CD8-positive, alpha-beta memory T cell (primary cell): ENCODE measurements at regions not wholly inside any gene's neighbourhood (a gene's known extent, or its start where the extent isn't known, plus 50 kb on each side); places are given as distances from the start of the nearest gene placed in this dataset.

ENCODE experiments used
- CTCF ChIA-PET: fragments of 350-600 bp; sonication (Branson Sonifier 250); formaldehyde crosslinking; loops from one replicate; lab custom pipeline; 2021; ENCODE audit warnings: antibody characterized with exemption; lab: Charles Lee
- POLR2A ChIA-PET: fragments of 350-600 bp; sonication (Branson Sonifier 250); formaldehyde crosslinking; loops from one replicate; lab custom pipeline; 2021; ENCODE audit warnings: antibody characterized with exemption; lab: Charles Lee
- DNase-seq, 5 donors: peaks; one replicate each; pipeline versions ENCODE4 v3.0.0 to v3.0.0-alpha.2; 2020 to 2022; ENCODE audit warnings: mixed read lengths in 1 of 5
- H3K27ac ChIP-seq: one replicate; pipeline ENCODE4 v1.7.0; 2013; ENCODE audit warnings: low read depth, mild to moderate bottlenecking, low read length, moderate library complexity
- H3K27me3 ChIP-seq: 2 replicates; pipeline ENCODE4 v1.7.0; 2013; ENCODE audit warnings: low read length, mild to moderate bottlenecking; ENCODE audit not compliant: insufficient read depth, poor library complexity, severe bottlenecking
- H3K36me3 ChIP-seq: 2 replicates; pipeline ENCODE4 v1.7.0; 2013; ENCODE audit warnings: mild to moderate bottlenecking, low read length, moderate library complexity; ENCODE audit not compliant: insufficient read depth
- H3K4me1 ChIP-seq: 2 replicates; pipeline ENCODE4 v1.7.0; 2013; ENCODE audit warnings: mild to moderate bottlenecking, low read length, moderate library complexity; ENCODE audit not compliant: insufficient read depth
- H3K4me3 ChIP-seq: 2 replicates; pipeline ENCODE4 v1.7.0; 2013; ENCODE audit warnings: mild to moderate bottlenecking, low read length
- H3K9me3 ChIP-seq: 2 replicates; pipeline ENCODE4 v1.7.0; 2013; ENCODE audit warnings: mild to moderate bottlenecking, low read length
- H3K27ac Mint-ChIP-seq, 8 donors: one replicate each; pipeline ENCODE4 v1.8.0; 2020 to 2021; ENCODE audit warnings: mixed read lengths in 8 of 8, mild to moderate bottlenecking in 6 of 8, inconsistent platforms in 3 of 8, moderate library complexity in 3 of 8
- H3K27me3 Mint-ChIP-seq, 2 donors: one replicate each; pipeline ENCODE4 v1.8.0; 2020 to 2021; ENCODE audit warnings: mixed read lengths in 2 of 2, mild to moderate bottlenecking in 1 of 2, moderate library complexity in 1 of 2
- H3K36me3 Mint-ChIP-seq, 3 donors: one replicate each; pipeline ENCODE4 v1.8.0; 2020 to 2021; ENCODE audit warnings: mixed read lengths in 3 of 3, inconsistent platforms in 1 of 3, mild to moderate bottlenecking in 1 of 3
- H3K4me1 Mint-ChIP-seq, 3 donors: one replicate each; pipeline ENCODE4 v1.8.0; 2020 to 2021; ENCODE audit warnings: mixed read lengths in 3 of 3, inconsistent platforms in 1 of 3, mild to moderate bottlenecking in 1 of 3
- H3K4me3 Mint-ChIP-seq, 7 donors: one replicate each; pipeline ENCODE4 v1.8.0; 2020 to 2021; ENCODE audit warnings: mixed read lengths in 7 of 7, mild to moderate bottlenecking in 6 of 7, moderate library complexity in 4 of 7, inconsistent platforms in 2 of 7
- H3K9me3 Mint-ChIP-seq, 5 donors: one replicate each; pipeline ENCODE4 v1.8.0; 2020 to 2022; ENCODE audit warnings: mixed read lengths in 5 of 5, mild to moderate bottlenecking in 3 of 5, moderate library complexity in 2 of 5, inconsistent platforms in 1 of 5

GRCh38 chr2:198440833-198441232, 636.4 kb downstream of the PLCL1 start:
- H3K27me3 Mint-ChIP-seq, result no peaks in the 10 kb centered on the region
- POLR2A ChIA-PET, result no interaction called here
- no peaks in the 10 kb centered on the region for H3K4me1 ChIP-seq
- no peak overlapping the region for H3K4me3 ChIP-seq
- no peaks in the 10 kb centered on the region for H3K4me1 Mint-ChIP-seq
- DNase-seq, result no peak
- CTCF ChIA-PET, result no interaction called here
- H3K9me3 ChIP-seq, result no peaks in the 10 kb centered on the region
- no peaks in the 10 kb centered on the region for H3K36me3 ChIP-seq
- no peak overlapping the region for H3K27ac Mint-ChIP-seq
- no peaks in the 10 kb centered on the region for H3K9me3 Mint-ChIP-seq
- no peak overlapping the region for H3K4me3 Mint-ChIP-seq
- no peaks in the 10 kb centered on the region for H3K36me3 Mint-ChIP-seq
- H3K27ac ChIP-seq, result no peak overlapping the region
- no peaks in the 10 kb centered on the region for H3K27me3 ChIP-seq

GRCh38 chr2:198438331-198438730, 633.9 kb downstream of the PLCL1 start:
- no peaks in the 10 kb centered on the region for H3K4me1 Mint-ChIP-seq
- H3K4me3 Mint-ChIP-seq, result no peak overlapping the region
- Histone ChIP-seq H3K27me3 (no peaks in the 10 kb centered on the region), H3K27ac (no peak overlapping the region), H3K4me1 (no peaks in the 10 kb centered on the region), H3K9me3 (no peaks in the 10 kb centered on the region), H3K36me3 (no peaks in the 10 kb centered on the region), H3K4me3 (no peak overlapping the region)
- H3K9me3 Mint-ChIP-seq, result no peaks in the 10 kb centered on the region
- CTCF ChIA-PET, result no interaction called here
- POLR2A ChIA-PET, result no interaction called here
- no peaks in the 10 kb centered on the region for H3K27me3 Mint-ChIP-seq
- H3K27ac Mint-ChIP-seq, result no peak overlapping the region
- no peak for DNase-seq
- H3K36me3 Mint-ChIP-seq, result no peaks in the 10 kb centered on the region

- Histone ChIP-seq H3K36me3 (no peaks in the 10 kb centered on the region), H3K27me3 (no peaks in the 10 kb centered on the region), H3K9me3 (no peaks in the 10 kb centered on the region), H3K4me3 (no peak overlapping the region), H3K4me1 (no peaks in the 10 kb centered on the region), H3K27ac (no peak overlapping the region)
- DNase-seq, result no peak
- H3K36me3 Mint-ChIP-seq, result no peaks in the 10 kb centered on the region
- ChIA-PET POLR2A (no interaction called here), CTCF (no interaction called here)
- no peaks in the 10 kb centered on the region for H3K4me1 Mint-ChIP-seq
- no peak overlapping the region for H3K4me3 Mint-ChIP-seq
- H3K27ac Mint-ChIP-seq, result no peak overlapping the region
- no peaks in the 10 kb centered on the region for H3K9me3 Mint-ChIP-seq
- H3K27me3 Mint-ChIP-seq, result no peaks in the 10 kb centered on the region
Measured at GRCh38 chr2:198424112-198424511, 619.7 kb downstream of the PLCL1 start.

DNA sequence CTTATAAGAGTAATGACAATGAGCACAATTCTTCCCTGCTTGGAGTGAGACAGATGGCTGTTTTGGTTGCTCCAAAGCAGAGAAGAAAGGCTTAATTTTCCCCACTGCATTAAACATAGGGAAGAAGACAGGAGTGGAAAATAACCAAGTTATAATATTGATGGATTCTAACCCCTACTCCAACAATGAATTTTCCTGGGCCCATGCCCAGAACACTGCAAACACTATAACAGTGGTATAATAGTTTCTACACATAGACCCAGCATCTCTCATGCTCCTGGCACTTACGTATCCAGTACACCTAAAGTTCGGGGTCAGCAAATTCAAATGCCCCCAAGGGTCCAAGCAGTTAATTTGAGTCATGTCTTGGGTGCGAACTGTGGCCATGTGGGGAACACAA, 613.4 kb downstream of the PLCL1 start:
- Histone ChIP-seq H3K27me3 (no peaks in the 10 kb centered on the region), H3K27ac (no peak overlapping the region), H3K4me1 (no peaks in the 10 kb centered on the region), H3K9me3 (no peaks in the 10 kb centered on the region), H3K36me3 (no peaks in the 10 kb centered on the region), H3K4me3 (no peak overlapping the region)
- no peak for DNase-seq
- Mint-ChIP-seq H3K9me3 (peaks cover 0 to 2% (median 0%) of the 10 kb centered on the region in 5 donors), H3K4me3 (no peak overlapping the region), H3K36me3 (no peaks in the 10 kb centered on the region), H3K27ac (no peak overlapping the region), H3K4me1 (no peaks in the 10 kb centered on the region), H3K27me3 (peaks cover 0 to 1% of the 10 kb centered on the region in 2 donors)
- ChIA-PET CTCF (no interaction called here), POLR2A (no interaction called here)

DNA sequence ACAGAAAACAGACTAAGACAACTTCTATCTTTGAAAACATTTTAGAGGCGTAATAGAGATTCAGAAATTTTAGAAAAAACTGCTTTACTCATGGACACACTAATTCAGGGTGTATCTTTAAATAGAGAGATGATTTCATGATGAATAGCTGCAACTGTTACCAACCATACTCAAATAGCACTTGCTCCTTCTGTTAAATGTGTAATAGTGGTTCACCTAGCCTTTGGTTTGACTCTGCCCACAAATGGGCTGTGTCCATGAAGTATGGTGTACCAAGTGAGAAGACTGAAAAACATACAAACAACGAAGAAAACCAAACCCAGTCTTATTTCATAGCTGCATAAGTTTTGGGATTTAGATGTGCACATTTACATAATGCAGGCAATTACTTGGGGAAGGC, 610.6 kb downstream of the PLCL1 start:
- H3K4me3 Mint-ChIP-seq, result no peak overlapping the region
- peaks cover 0 to 2% (median 0%) of the 10 kb centered on the region in 5 donors for H3K9me3 Mint-ChIP-seq
- Histone ChIP-seq H3K4me3 (no peak overlapping the region), H3K27me3 (no peaks in the 10 kb centered on the region), H3K36me3 (no peaks in the 10 kb centered on the region), H3K27ac (no peak overlapping the region), H3K9me3 (no peaks in the 10 kb centered on the region), H3K4me1 (no peaks in the 10 kb centered on the region)
- ChIA-PET POLR2A (no interaction called here), CTCF (no interaction called here)
- H3K27me3 Mint-ChIP-seq, result peaks cover 0 to 1% of the 10 kb centered on the region in 2 donors
- H3K4me1 Mint-ChIP-seq, result no peaks in the 10 kb centered on the region
- H3K36me3 Mint-ChIP-seq, result no peaks in the 10 kb centered on the region
- no peak overlapping the region for H3K27ac Mint-ChIP-seq
- DNase-seq, result no peak

DNA sequence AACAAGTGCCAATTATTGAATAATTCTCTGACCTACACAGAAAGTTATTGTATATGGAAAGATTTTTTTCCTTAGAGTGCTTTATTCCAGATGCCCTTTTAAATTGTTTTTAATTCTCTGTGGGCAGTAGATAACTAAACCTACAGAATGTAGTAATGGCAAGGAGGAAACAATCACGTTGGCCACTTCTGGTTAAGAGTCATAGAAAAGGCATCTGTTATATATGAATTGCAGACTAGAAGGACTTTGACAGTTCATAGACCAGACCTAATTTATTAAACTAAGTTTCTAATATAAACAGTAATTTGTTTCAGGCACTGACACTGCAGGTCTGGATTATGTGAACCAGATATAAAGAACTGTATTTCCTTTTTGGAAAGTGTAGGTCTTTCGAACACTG, 607.5 kb downstream of the PLCL1 start:
- H3K27me3 ChIP-seq, result no peaks in the 10 kb centered on the region
- ChIA-PET CTCF (no interaction called here), POLR2A (no interaction called here)
- no peak for DNase-seq
- no peaks in the 10 kb centered on the region for H3K36me3 Mint-ChIP-seq
- no peak overlapping the region for H3K4me3 ChIP-seq
- H3K4me1 Mint-ChIP-seq, result no peaks in the 10 kb centered on the region
- peaks cover 0 to 3% of the 10 kb centered on the region in 2 donors for H3K27me3 Mint-ChIP-seq
- no peak overlapping the region for H3K4me3 Mint-ChIP-seq
- H3K9me3 Mint-ChIP-seq, result peaks cover 0 to 2% (median 0%) of the 10 kb centered on the region in 5 donors
- H3K9me3 ChIP-seq, result no peaks in the 10 kb centered on the region
- no peaks in the 10 kb centered on the region for H3K36me3 ChIP-seq
- H3K27ac Mint-ChIP-seq, result no peak overlapping the region
- no peaks in the 10 kb centered on the region for H3K4me1 ChIP-seq
- H3K27ac ChIP-seq, result no peak overlapping the region

GRCh38 chr2:198408171-198408570, 603.8 kb downstream of the PLCL1 start:
- H3K4me1 Mint-ChIP-seq, result no peaks in the 10 kb centered on the region
- H3K27ac ChIP-seq, result no peak overlapping the region
- no peaks in the 10 kb centered on the region for H3K4me1 ChIP-seq
- H3K9me3 Mint-ChIP-seq, result no peaks in the 10 kb centered on the region
- no peaks in the 10 kb centered on the region for H3K36me3 ChIP-seq
- H3K4me3 ChIP-seq, result no peak overlapping the region
- H3K36me3 Mint-ChIP-seq, result no peaks in the 10 kb centered on the region
- no peak overlapping the region for H3K4me3 Mint-ChIP-seq
- H3K9me3 ChIP-seq, result no peaks in the 10 kb centered on the region
- no peak overlapping the region for H3K27ac Mint-ChIP-seq
- H3K27me3 ChIP-seq, result no peaks in the 10 kb centered on the region
- POLR2A ChIA-PET, result no interaction called here
- H3K27me3 Mint-ChIP-seq, result peaks cover 0 to 3% of the 10 kb centered on the region in 2 donors
- DNase-seq, result no peak
- CTCF ChIA-PET, result no interaction called here

GRCh38 chr2:198405311-198405710, 600.9 kb downstream of the PLCL1 start:
- Histone ChIP-seq H3K9me3 (no peaks in the 10 kb centered on the region), H3K4me3 (no peak overlapping the region), H3K27ac (no peak overlapping the region), H3K36me3 (no peaks in the 10 kb centered on the region), H3K4me1 (no peaks in the 10 kb centered on the region), H3K27me3 (no peaks in the 10 kb centered on the region)
- no peaks in the 10 kb centered on the region for H3K9me3 Mint-ChIP-seq
- no peak overlapping the region for H3K27ac Mint-ChIP-seq
- no peak for DNase-seq
- H3K4me3 Mint-ChIP-seq, result no peak overlapping the region
- POLR2A ChIA-PET, result no interaction called here
- no peaks in the 10 kb centered on the region for H3K36me3 Mint-ChIP-seq
- H3K4me1 Mint-ChIP-seq, result no peaks in the 10 kb centered on the region
- CTCF ChIA-PET, result no interaction called here
- H3K27me3 Mint-ChIP-seq, result peaks cover 0 to 3% of the 10 kb centered on the region in 2 donors

DNA sequence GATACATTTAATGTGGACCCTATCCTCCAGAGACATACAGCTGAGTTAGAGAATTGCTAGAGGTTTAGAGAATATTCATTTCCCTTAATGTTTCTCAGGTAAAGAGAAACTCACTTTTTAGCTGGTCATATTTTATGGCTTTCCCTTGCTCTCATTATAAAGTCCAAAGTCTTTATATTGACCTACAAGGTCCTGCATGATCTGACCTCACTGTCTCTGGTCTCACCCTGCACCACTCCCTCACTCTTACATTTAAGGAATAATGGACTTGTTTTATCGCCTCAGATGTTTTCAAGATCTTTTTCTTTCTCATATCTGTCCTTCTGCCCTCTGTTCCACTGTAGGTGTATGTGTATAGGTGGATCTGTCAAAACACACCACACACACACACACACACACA, 597.3 kb downstream of the PLCL1 start:
- no peak for DNase-seq
- Histone ChIP-seq H3K4me1 (no peaks in the 10 kb centered on the region), H3K9me3 (no peaks in the 10 kb centered on the region), H3K27me3 (no peaks in the 10 kb centered on the region), H3K4me3 (no peak overlapping the region), H3K36me3 (no peaks in the 10 kb centered on the region), H3K27ac (no peak overlapping the region)
- Mint-ChIP-seq H3K27ac (no peak overlapping the region), H3K4me3 (no peak overlapping the region), H3K27me3 (peaks cover 2 to 3% of the 10 kb centered on the region in 2 donors), H3K36me3 (no peaks in the 10 kb centered on the region), H3K4me1 (no peaks in the 10 kb centered on the region), H3K9me3 (no peaks in the 10 kb centered on the region)
- ChIA-PET POLR2A (no interaction called here), CTCF (no interaction called here)
